T-helper 1 cell treated with Interleukin-12 subunit alpha and Interleukin-12 subunit beta and Interleukin-4 antibody, amounts not matched to agents 30 μg/mL and 1 μg/mL, for 36 hours (primary cell): ENCODE measurements at regions not wholly inside any gene's neighbourhood (a gene's known extent, or its start where the extent isn't known, plus 50 kb on each side); places are given as distances from the start of the nearest gene placed in this dataset.

Experiments used
- H3K27ac Mint-ChIP-seq: one replicate; pipeline ENCODE4 v1.8.0; 2021; ENCODE audit warnings: mild to moderate bottlenecking, mixed read lengths
- H3K27me3 Mint-ChIP-seq: one replicate; pipeline ENCODE4 v1.8.0; 2021; ENCODE audit warnings: low read depth, mixed read lengths
- H3K36me3 Mint-ChIP-seq: one replicate; pipeline ENCODE4 v1.8.0; 2021; ENCODE audit warnings: low read depth, mixed read lengths
- H3K4me1 Mint-ChIP-seq: one replicate; pipeline ENCODE4 v1.8.0; 2021; ENCODE audit warnings: low read depth, mixed read lengths
- H3K4me3 Mint-ChIP-seq: one replicate; pipeline ENCODE4 v1.8.0; 2021; ENCODE audit warnings: mild to moderate bottlenecking, moderate library complexity, mixed read lengths
- H3K9me3 Mint-ChIP-seq: one replicate; pipeline ENCODE4 v1.8.0; 2021; ENCODE audit warnings: mixed read lengths

DNA sequence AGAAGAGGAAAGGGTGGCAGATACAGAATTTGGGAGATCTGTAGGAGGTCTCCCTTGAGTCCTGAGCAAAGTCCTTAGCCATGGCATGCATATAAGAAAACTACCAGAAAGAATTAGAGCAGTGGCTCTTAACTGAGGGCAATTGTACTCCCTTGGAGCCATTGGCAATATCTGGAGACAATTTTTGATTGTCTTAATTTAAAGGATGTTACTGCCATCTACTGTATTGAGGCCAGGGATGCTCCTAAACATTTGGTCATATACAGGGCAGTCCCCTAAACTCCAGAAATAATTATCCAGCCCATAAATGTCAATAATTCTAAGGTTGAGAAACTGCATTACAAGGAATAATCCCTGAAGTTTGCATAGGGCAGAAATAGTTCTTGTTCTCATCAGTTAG lies 136.4 kb upstream of the ODAD2 start:
- no peak overlapping the region for H3K4me3 Mint-ChIP-seq
- peaks cover 35% of the 10 kb centered on the region for H3K9me3 Mint-ChIP-seq
- no peaks in the 10 kb centered on the region for H3K4me1 Mint-ChIP-seq

DNA sequence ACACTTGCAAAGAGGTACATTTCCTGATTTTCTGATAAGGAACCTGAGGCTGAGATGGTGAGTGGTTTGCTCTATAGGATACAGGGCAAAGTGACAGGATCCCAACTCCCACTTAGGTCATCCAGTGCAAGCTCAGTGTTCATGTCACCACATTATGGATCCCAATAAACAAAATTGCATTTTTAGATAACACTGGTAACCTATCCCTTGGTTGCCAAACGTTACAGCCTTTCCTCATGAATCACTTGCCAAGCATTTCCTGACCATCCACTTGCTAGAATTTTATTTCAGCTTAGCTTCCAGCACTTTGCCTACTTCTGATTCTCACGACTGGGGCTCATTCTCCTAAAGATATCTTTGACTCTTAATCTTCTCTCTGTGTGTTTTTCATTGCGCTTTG lies 131.4 kb upstream of the ODAD2 start:
- peaks cover 11% of the 10 kb centered on the region for H3K9me3 Mint-ChIP-seq
- H3K27me3 Mint-ChIP-seq, result no peaks in the 10 kb centered on the region
- H3K27ac Mint-ChIP-seq, result no peak overlapping the region
- H3K4me3 Mint-ChIP-seq, result no peak overlapping the region
- no peaks in the 10 kb centered on the region for H3K36me3 Mint-ChIP-seq
- H3K4me1 Mint-ChIP-seq, result no peaks in the 10 kb centered on the region

More for the DNA sequence above, 136.4 kb upstream of the ODAD2 start:
- H3K27me3 Mint-ChIP-seq, result no peaks in the 10 kb centered on the region
- peaks cover 4% of the 10 kb centered on the region for H3K36me3 Mint-ChIP-seq
- H3K27ac Mint-ChIP-seq, result no peak overlapping the region

DNA sequence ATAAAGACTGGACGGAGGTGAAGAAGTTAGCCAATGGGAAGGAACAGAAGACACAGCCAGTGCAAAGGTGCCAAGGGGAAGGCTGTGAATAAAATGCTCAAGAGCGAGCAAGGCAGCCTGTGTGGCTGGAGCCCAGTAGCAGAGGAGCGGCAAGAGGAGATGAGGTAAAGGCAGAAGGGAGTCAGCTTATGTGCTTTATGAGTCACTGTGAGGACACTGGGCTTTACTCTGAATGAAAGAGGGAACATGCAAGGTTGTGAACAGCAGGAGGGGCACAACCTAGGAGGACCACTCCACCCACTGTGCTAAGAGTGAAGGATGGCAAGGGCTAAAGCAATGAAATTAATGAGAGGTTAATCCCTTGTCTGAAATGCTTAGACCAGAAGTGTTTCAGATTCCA lies 129.0 kb upstream of the ODAD2 start:
- Mint-ChIP-seq H3K9me3 (no peaks in the 10 kb centered on the region), H3K4me1 (no peaks in the 10 kb centered on the region), H3K27me3 (no peaks in the 10 kb centered on the region), H3K36me3 (peaks cover 1% of the 10 kb centered on the region), H3K27ac (no peak overlapping the region), H3K4me3 (no peak overlapping the region)

DNA sequence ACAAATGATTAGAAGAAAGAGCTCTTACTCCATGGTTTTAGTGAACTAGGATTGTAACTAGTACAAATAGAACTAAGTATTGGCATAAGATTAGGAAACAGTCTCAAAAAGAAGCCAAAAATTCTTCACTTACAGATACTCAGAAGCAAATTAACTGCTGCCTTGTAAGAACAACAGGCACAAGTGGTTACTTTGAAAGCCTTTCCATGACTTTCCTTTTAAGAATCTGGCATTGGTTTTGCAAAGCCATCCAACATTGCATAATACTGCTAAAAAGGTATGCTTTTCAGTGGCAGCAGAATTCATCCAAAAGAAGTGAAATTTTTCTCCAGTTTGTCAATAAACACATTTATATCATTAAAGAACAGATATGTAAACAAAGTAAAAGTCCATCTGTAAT lies 126.8 kb upstream of the ODAD2 start:
- H3K4me3 Mint-ChIP-seq, result no peak overlapping the region
- H3K27ac Mint-ChIP-seq, result no peak overlapping the region

DNA sequence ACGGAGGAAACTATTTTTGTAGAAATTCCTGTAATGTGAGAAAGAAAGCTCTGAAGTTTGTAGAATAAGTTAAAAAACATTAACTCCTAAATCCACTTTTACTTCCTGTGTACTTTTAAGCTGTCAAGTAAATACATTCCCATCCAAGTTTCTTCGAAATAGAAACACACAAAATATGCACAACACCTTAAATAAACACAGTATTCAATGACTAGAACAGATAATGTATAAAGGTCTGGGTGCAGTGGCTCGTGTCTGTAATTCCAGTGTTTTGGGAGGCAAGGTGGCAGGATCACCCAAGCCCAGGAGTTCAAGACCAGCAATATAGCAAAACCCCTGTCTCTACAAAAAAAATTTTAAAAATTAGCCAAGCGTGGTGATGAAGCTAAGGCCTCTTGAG lies 121.9 kb upstream of the ODAD2 start:
- no peaks in the 10 kb centered on the region for H3K27me3 Mint-ChIP-seq
- H3K4me3 Mint-ChIP-seq, result no peak overlapping the region
- peaks cover 4% of the 10 kb centered on the region for H3K4me1 Mint-ChIP-seq
- no peak overlapping the region for H3K27ac Mint-ChIP-seq
- H3K9me3 Mint-ChIP-seq, result no peaks in the 10 kb centered on the region
- H3K36me3 Mint-ChIP-seq, result peaks cover 3% of the 10 kb centered on the region

More for the DNA sequence above, 126.8 kb upstream of the ODAD2 start:
- Mint-ChIP-seq H3K36me3 (peaks cover 1% of the 10 kb centered on the region), H3K27me3 (no peaks in the 10 kb centered on the region), H3K4me1 (no peaks in the 10 kb centered on the region), H3K9me3 (no peaks in the 10 kb centered on the region)

DNA sequence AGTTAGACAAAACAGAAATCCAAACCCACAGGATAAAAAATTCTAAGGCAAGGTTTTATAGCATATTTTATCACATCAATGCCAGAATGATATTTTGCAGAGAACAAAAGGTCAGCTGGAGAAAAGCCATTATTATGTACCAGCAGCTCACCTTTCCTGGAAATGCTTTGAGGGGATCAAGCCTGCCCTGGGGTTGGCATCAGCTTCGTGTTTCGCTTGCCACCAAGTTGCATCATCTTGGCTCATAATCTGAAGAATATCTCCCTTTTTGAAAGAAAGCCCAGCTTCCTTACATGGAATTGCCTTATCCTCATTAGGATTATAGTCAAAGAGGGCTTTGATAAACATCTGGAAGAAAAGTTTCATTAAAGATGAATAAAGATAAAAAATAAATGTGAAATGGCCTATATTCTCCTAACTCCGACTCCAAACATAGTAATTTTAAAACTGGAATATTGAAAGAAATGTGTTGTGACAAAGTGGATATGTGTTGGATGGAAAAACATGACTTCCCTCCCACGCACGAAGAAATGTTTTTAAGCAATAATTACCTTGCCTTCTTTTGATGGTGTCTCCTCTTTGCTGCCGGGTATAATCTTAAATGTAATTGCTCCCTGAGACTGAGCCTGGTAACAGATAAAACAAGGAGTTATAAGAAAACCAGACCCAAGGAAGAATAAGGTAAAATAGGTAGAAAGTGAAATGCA lies 121.3 kb upstream of the ODAD2 start:
- H3K36me3 Mint-ChIP-seq, result peaks cover 3% of the 10 kb centered on the region
- H3K27ac Mint-ChIP-seq, result no peak overlapping the region
- no peaks in the 10 kb centered on the region for H3K9me3 Mint-ChIP-seq
- peaks cover 4% of the 10 kb centered on the region for H3K4me1 Mint-ChIP-seq
- no peaks in the 10 kb centered on the region for H3K27me3 Mint-ChIP-seq
- no peak overlapping the region for H3K4me3 Mint-ChIP-seq

DNA sequence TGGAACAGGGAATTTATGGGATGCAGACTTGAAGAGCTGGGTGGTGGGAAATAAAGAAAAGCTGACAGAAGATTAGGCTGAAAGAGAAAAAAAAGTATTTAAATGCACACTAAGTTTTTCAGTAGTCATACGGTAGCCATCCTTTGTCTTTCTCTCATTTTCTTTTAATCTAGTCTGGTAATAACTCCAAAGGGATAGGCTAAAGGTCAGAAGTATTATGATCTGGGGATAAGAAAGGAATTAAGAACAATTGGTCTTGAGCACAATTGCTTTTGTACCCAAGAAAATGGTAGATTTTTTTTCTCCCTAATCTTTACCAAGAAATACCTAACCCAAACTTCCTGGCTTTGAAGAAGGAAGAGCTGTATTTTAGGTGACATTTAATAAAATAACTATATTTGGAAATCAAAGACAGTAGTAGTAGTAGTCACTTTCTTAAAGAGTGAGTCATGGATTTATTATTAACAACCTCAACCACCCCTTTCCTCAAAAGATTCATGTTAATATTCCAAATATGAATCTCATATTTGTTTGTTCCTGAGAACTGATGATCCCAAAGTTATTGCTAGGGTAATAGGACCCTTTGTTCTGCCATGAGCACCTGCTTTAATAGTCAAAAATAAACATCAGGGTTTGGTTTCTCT lies 120.2 kb upstream of the ODAD2 start:
- no peaks in the 10 kb centered on the region for H3K27me3 Mint-ChIP-seq
- peaks cover 4% of the 10 kb centered on the region for H3K4me1 Mint-ChIP-seq
- H3K27ac Mint-ChIP-seq, result no peak overlapping the region
- H3K4me3 Mint-ChIP-seq, result no peak overlapping the region
- H3K9me3 Mint-ChIP-seq, result no peaks in the 10 kb centered on the region
- peaks cover 1% of the 10 kb centered on the region for H3K36me3 Mint-ChIP-seq

DNA sequence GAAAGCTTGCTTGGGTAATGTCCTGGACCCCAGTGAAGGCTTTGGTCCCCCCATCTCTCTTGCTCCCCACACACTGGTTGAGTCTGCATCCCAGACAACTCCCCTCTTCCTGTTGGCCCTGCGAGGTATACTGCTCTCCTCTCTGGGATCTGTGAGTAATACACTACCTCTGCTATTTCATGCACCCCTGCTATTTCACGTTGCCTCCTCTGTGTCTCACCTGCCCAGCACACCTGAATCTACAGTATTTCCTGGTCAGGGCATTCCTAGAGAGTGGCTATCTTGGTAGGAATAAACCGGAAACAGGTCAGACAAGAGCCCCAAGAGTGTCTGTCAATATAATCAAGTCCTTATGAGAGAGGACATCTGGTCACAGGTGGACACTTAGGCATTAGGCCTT lies 114.3 kb upstream of the ODAD2 start:
- no peaks in the 10 kb centered on the region for H3K36me3 Mint-ChIP-seq
- no peaks in the 10 kb centered on the region for H3K9me3 Mint-ChIP-seq
- H3K4me3 Mint-ChIP-seq, result no peak overlapping the region
- no peak overlapping the region for H3K27ac Mint-ChIP-seq
- no peaks in the 10 kb centered on the region for H3K4me1 Mint-ChIP-seq
- H3K27me3 Mint-ChIP-seq, result no peaks in the 10 kb centered on the region

DNA sequence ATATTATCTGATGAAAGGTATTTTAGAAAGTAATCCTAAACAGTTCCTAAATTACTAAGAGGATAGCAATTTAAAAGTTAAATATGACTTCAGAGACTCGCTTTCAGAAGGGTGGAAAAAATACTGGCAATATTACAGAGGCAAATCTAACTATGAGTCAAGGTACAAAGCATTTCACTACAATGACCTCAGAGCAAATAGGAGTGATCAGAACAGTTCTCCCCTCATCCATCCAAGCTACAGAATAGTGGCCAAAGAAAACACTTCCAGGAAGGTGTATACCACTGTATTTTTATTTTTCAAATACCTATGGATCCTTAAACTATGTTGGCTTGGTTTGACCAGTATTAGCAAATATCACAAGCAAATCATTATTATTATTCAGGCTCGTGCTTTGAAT lies 112.8 kb upstream of the ODAD2 start:
- Mint-ChIP-seq H3K9me3 (no peaks in the 10 kb centered on the region), H3K4me3 (no peak overlapping the region), H3K27ac (no peak overlapping the region), H3K27me3 (no peaks in the 10 kb centered on the region), H3K36me3 (no peaks in the 10 kb centered on the region), H3K4me1 (no peaks in the 10 kb centered on the region)

DNA sequence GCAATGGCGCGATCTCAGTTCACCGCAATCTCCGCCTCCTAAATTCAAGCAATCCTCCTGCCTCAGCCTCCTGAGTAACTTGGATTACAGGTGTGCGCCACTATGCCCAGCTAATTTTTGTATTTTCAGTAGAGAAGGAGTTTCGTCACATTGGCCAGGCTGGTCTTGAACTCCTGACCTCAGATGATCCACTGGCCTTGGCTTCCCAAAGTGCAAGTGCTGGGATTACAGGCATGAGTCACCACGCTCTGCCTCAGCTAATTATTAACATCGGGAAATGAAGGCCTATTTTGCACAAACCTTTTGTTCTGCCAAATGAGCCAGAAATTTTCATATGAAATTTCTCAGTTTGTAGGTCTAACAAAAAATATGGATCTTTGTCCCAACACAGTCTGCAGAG lies 106.7 kb upstream of the ODAD2 start:
- Mint-ChIP-seq H3K4me3 (no peak overlapping the region), H3K27ac (no peak overlapping the region), H3K4me1 (no peaks in the 10 kb centered on the region), H3K36me3 (no peaks in the 10 kb centered on the region), H3K9me3 (no peaks in the 10 kb centered on the region), H3K27me3 (no peaks in the 10 kb centered on the region)

DNA sequence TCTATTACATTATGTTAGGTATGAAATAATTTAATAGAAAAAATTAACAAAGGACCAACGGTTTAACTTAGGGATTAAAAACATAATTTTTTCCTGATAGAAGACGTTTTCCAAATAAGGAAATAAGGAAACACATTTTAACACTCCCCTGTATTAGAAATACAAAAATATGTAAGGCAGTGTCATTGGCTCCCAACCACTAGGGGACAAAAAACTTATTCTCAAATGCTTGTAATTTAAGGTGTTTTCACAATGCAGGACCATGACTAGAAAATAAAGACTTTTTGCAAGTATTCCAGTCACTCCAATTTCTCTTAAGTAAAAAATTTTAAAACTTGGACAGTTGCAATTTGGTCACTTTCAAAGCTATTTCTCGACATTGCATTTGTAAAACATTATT lies 98.8 kb upstream of the ODAD2 start:
- Mint-ChIP-seq H3K4me3 (no peak overlapping the region), H3K36me3 (no peaks in the 10 kb centered on the region), H3K4me1 (no peaks in the 10 kb centered on the region), H3K27me3 (no peaks in the 10 kb centered on the region), H3K27ac (no peak overlapping the region), H3K9me3 (no peaks in the 10 kb centered on the region)

DNA sequence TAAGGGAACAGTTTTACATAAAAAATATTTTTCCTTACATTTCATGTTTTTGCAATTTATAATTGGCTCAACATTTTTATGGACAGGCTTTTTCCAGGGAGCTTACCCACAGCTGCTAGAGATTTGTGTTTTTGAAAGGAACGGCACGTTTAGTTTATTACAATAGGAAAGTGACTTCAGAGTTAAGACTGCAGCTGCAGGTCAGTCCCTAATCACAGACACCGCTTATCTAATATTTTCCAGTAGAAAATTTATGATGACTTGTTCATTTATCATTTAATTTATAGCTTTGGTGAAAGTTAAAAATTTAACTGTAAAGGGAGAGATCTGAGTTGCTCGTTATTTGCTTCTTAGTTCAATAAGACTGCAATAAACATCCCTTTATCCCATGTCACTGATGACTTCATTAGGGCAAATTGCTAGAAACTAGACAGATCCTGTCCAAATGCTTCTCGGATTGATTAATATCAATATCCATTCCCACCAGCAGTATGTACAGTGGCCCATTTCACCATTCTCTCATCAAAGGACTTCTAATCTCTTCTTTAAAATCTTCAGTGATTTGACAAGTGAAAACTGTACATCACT lies 97.0 kb upstream of the ODAD2 start:
- Mint-ChIP-seq H3K27ac (no peak overlapping the region), H3K27me3 (no peaks in the 10 kb centered on the region), H3K4me1 (no peaks in the 10 kb centered on the region), H3K9me3 (no peaks in the 10 kb centered on the region), H3K36me3 (no peaks in the 10 kb centered on the region), H3K4me3 (no peak overlapping the region)

DNA sequence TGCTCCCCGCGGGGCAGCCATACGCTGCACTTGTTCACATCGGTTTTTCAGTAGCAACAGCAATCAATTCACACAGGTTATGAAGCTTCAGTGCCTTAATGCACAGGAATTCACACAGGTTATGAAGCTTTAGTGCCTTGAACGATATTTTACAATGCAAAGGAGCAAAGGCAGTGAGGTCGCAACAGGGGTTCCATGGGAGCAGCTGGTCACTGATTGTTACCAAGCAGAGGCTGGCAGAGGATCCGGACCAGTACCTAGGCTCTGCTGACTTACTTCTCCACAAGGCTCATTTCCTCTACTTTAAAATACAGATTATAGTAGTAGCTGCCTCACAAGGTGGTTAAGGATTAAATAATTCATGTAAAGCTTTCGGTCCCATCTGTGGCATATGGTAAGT lies 95.2 kb upstream of the ODAD2 start:
- Mint-ChIP-seq H3K27me3 (no peaks in the 10 kb centered on the region), H3K36me3 (no peaks in the 10 kb centered on the region)

DNA sequence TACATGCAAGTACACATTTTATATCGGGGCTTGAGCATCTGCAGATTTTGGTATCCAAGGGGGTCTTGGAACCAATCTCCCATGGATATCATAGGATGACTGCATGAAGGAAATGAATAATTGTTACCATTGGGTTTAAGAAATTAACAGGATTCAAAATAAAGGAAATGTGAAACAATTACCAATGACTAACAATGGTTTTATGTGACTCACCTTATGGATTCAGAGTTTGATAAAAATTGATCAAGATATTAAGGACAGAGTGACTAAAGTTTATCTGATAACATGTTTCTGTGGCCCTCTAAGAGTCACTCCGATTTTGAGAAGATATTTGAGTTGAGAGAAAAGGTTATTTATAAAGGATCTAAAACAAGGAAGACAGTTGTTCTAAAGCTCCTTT lies 93.0 kb upstream of the ODAD2 start:
- Mint-ChIP-seq H3K27ac (no peak overlapping the region), H3K9me3 (peaks cover 14% of the 10 kb centered on the region), H3K36me3 (peaks cover 4% of the 10 kb centered on the region), H3K4me3 (no peak overlapping the region), H3K27me3 (no peaks in the 10 kb centered on the region), H3K4me1 (peaks cover 2% of the 10 kb centered on the region)

More for the DNA sequence above, 95.2 kb upstream of the ODAD2 start:
- Mint-ChIP-seq H3K9me3 (no peaks in the 10 kb centered on the region), H3K4me3 (no peak overlapping the region), H3K27ac (no peak overlapping the region), H3K4me1 (no peaks in the 10 kb centered on the region)

DNA sequence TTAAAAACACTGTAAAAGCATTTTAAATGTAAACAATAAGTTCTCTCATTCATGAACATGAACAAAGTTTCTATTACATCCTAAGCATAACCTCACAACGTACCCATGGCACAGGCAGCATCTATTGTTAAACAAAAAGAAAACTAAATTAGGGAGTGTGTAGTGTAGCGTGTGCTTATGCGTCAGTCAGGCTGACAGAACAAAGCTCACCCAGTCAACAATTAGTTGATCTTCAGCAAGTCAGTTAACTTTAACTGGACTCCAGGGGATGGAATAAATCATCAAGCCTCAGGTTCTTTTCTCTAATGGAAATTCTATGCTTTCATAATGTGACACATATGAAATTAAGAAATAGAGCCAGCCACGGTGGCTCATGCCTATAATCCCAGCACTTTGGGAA lies 91.6 kb upstream of the ODAD2 start:
- H3K36me3 Mint-ChIP-seq, result peaks cover 4% of the 10 kb centered on the region
- no peaks in the 10 kb centered on the region for H3K27me3 Mint-ChIP-seq
- no peak overlapping the region for H3K4me3 Mint-ChIP-seq
- H3K9me3 Mint-ChIP-seq, result peaks cover 15% of the 10 kb centered on the region
- H3K4me1 Mint-ChIP-seq, result peaks cover 2% of the 10 kb centered on the region
- no peak overlapping the region for H3K27ac Mint-ChIP-seq
